ENCODE measurements at regions not wholly inside any gene's neighbourhood (a gene's known extent, or its start where the extent isn't known, plus 50 kb on each side); places are given as distances from the start of the nearest gene placed in this dataset.

DNA sequence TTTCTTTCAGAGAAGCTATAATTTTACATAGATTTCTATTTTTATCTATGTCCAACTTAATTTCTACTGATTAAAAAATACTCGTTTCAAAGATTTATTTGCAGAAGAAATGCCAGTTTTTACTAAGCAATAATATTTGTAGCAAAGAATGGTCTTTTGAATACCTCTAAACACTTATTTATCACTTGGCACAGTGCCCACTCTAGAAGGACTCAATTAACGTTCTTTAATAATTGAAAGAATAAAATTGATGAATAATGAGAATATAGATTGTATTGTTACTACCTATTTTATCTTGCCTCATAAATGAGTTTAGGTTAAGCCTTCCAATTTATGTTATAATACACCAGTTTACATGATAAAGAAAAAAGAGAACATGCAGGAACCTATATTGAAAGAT is 889.7 kb upstream of the CDH9 start (continued):
- TF ChIP-seq, protein P1, sequence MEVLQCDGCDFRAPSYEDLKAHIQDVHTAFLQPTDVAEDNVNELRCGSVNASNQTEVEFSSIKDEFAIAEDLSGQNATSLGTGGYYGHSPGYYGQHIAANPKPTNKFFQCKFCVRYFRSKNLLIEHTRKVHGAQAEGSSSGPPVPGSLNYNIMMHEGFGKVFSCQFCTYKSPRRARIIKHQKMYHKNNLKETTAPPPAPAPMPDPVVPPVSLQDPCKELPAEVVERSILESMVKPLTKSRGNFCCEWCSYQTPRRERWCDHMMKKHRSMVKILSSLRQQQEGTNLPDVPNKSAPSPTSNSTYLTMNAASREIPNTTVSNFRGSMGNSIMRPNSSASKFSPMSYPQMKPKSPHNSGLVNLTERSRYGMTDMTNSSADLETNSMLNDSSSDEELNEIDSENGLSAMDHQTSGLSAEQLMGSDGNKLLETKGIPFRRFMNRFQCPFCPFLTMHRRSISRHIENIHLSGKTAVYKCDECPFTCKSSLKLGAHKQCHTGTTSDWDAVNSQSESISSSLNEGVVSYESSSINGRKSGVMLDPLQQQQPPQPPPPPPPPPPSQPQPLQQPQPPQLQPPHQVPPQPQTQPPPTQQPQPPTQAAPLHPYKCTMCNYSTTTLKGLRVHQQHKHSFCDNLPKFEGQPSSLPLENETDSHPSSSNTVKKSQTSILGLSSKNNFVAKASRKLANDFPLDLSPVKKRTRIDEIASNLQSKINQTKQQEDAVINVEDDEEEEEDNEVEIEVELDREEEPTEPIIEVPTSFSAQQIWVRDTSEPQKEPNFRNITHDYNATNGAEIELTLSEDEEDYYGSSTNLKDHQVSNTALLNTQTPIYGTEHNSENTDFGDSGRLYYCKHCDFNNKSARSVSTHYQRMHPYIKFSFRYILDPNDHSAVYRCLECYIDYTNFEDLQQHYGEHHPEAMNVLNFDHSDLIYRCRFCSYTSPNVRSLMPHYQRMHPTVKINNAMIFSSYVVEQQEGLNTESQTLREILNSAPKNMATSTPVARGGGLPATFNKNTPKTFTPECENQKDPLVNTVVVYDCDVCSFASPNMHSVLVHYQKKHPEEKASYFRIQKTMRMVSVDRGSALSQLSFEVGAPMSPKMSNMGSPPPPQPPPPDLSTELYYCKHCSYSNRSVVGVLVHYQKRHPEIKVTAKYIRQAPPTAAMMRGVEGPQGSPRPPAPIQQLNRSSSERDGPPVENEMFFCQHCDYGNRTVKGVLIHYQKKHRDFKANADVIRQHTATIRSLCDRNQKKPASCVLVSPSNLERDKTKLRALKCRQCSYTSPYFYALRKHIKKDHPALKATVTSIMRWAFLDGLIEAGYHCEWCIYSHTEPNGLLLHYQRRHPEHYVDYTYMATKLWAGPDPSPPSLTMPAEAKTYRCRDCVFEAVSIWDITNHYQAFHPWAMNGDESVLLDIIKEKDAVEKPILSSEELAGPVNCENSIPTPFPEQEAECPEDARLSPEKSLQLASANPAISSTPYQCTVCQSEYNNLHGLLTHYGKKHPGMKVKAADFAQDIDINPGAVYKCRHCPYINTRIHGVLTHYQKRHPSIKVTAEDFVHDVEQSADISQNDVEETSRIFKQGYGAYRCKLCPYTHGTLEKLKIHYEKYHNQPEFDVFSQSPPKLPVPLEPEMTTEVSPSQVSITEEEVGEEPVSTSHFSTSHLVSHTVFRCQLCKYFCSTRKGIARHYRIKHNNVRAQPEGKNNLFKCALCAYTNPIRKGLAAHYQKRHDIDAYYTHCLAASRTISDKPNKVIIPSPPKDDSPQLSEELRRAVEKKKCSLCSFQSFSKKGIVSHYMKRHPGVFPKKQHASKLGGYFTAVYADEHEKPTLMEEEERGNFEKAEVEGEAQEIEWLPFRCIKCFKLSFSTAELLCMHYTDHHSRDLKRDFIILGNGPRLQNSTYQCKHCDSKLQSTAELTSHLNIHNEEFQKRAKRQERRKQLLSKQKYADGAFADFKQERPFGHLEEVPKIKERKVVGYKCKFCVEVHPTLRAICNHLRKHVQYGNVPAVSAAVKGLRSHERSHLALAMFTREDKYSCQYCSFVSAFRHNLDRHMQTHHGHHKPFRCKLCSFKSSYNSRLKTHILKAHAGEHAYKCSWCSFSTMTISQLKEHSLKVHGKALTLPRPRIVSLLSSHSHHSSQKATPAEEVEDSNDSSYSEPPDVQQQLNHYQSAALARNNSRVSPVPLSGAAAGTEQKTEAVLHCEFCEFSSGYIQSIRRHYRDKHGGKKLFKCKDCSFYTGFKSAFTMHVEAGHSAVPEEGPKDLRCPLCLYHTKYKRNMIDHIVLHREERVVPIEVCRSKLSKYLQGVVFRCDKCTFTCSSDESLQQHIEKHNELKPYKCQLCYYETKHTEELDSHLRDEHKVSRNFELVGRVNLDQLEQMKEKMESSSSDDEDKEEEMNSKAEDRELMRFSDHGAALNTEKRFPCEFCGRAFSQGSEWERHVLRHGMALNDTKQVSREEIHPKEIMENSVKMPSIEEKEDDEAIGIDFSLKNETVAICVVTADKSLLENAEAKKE (CRISPR knock-in tag; IDR thresholded peaks at IDR 0.05), result no peak
- TF ChIP-seq, protein P2, sequence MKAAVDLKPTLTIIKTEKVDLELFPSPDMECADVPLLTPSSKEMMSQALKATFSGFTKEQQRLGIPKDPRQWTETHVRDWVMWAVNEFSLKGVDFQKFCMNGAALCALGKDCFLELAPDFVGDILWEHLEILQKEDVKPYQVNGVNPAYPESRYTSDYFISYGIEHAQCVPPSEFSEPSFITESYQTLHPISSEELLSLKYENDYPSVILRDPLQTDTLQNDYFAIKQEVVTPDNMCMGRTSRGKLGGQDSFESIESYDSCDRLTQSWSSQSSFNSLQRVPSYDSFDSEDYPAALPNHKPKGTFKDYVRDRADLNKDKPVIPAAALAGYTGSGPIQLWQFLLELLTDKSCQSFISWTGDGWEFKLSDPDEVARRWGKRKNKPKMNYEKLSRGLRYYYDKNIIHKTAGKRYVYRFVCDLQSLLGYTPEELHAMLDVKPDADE (IDR thresholded peaks at IDR 0.05), result no peak

DNA sequence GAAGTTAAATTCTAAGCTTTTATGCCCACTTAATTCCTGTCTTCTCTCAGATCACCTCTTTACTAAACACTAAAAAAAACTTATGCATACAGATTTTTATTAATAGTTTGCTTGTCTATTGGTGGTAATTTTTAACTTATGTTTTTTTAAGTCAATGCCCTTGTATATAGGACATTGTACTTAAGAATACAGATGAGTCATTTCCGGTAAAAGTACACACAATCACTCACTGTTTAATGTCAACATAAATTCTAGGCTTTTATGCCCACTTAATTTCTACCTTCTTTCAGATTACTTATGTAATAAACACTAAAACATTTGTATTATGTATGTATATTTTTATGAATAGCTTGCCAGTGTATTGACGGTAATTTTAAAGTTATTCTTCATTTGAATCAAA is 872.8 kb upstream of the CDH9 start:
- ATAC-seq, result no peak
- Histone ChIP-seq H3F3A (replicated peaks; ENCODE audit: low read depth) (no peaks in the 10 kb centered on the region), H2AFZ (no peak overlapping the region), H3K9me2 (ENCODE audit: insufficient read depth) (no peaks in the 10 kb centered on the region), H3K4me3 (no peak overlapping the region), H3K4me1 (ENCODE audit: insufficient read depth) (no peaks in the 10 kb centered on the region), H3K4me2 (no peak overlapping the region), H3K27me3 (ENCODE audit: insufficient read depth) (no peaks in the 10 kb centered on the region), H3K36me3 (ENCODE audit: insufficient read depth) (no peaks in the 10 kb centered on the region), H3K27ac (ENCODE audit: low read depth) (no peak overlapping the region), H3K79me2 (replicated peaks; ENCODE audit: insufficient read depth) (no peaks in the 10 kb centered on the region), H4K20me1 (replicated peaks; ENCODE audit: insufficient read depth) (no peaks in the 10 kb centered on the region)
- Mint-ChIP-seq H3K4me1 (no peaks in the 10 kb centered on the region), H3K9me3 (no peaks in the 10 kb centered on the region; the same call in 2 of the 3 replicates), H3K36me3 (ENCODE audit: low read depth) (no peaks in the 10 kb centered on the region), H3K27ac (no peak overlapping the region), H3K4me3 (no peak overlapping the region), H3K27me3 (ENCODE audit: insufficient read depth, low read depth, poor library complexity) (no peaks in the 10 kb centered on the region)
- DNase-seq (ENCODE audit: low spot score), result no peak
- TF ChIP-seq, protein P3, sequence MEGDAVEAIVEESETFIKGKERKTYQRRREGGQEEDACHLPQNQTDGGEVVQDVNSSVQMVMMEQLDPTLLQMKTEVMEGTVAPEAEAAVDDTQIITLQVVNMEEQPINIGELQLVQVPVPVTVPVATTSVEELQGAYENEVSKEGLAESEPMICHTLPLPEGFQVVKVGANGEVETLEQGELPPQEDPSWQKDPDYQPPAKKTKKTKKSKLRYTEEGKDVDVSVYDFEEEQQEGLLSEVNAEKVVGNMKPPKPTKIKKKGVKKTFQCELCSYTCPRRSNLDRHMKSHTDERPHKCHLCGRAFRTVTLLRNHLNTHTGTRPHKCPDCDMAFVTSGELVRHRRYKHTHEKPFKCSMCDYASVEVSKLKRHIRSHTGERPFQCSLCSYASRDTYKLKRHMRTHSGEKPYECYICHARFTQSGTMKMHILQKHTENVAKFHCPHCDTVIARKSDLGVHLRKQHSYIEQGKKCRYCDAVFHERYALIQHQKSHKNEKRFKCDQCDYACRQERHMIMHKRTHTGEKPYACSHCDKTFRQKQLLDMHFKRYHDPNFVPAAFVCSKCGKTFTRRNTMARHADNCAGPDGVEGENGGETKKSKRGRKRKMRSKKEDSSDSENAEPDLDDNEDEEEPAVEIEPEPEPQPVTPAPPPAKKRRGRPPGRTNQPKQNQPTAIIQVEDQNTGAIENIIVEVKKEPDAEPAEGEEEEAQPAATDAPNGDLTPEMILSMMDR (conservative IDR thresholded peaks at IDR 0.05; ENCODE audit: low read depth in 2 of 2), result no peak
- TF ChIP-seq, protein P1 (CRISPR knock-in tag; IDR thresholded peaks at IDR 0.05), result no peak
- TF ChIP-seq ZNF114 (CRISPR knock-in tag; IDR thresholded peaks at IDR 0.05), result no peak

All from GM23338 (cell line).